Skeletal muscle satellite cell (primary cell): ENCODE measurements at regions not wholly inside any gene's neighbourhood (a gene's known extent, or its start where the extent isn't known, plus 50 kb on each side); places are given as distances from the start of the nearest gene placed in this dataset.

ENCODE experiments used
- H3K27me3 ChIP-seq: 2 replicates; pipeline ENCODE4 v1.7.0; 2013; ENCODE audit warnings: low read length; ENCODE audit not compliant: control insufficient read depth, insufficient read depth
- H3K36me3 ChIP-seq: 2 replicates; pipeline ENCODE4 v1.7.0; 2013; ENCODE audit warnings: mild to moderate bottlenecking, control low read depth, low read length; ENCODE audit not compliant: insufficient read depth
- H3K4me1 ChIP-seq: 2 replicates; pipeline ENCODE4 v1.7.0; 2013; ENCODE audit warnings: low read length; ENCODE audit not compliant: control insufficient read depth, insufficient read depth
- H3K4me2 ChIP-seq: 2 replicates; pipeline ENCODE4 v1.7.0; 2013; ENCODE audit warnings: mild to moderate bottlenecking, low read length
- H3K4me3 ChIP-seq: 2 replicates; pipeline ENCODE4 v1.7.0; 2013; ENCODE audit warnings: low read length
- H3K9ac ChIP-seq: 2 replicates; pipeline ENCODE4 v1.7.0; 2013; ENCODE audit warnings: mild to moderate bottlenecking, low read depth, low read length, moderate library complexity
- H3K9me3 ChIP-seq: replicated peaks from 2 replicates; pipeline ENCODE4 v1.7.0; 2013; ENCODE audit warnings: mild to moderate bottlenecking, control low read depth, low read length

- H3K9me3 ChIP-seq, result no peaks in the 10 kb centered on the region
Measured at GRCh38 chr1:243903041-243903440, 53.0 kb upstream of the AKT3 start.

GRCh38 chr1:243902100-243902499, 52.1 kb upstream of the AKT3 start:
- Histone ChIP-seq H3K27me3 (peaks cover 5% of the 10 kb centered on the region), H3K4me1 (no peaks in the 10 kb centered on the region)

More at GRCh38 chr1:243903041-243903440, 53.0 kb upstream of the AKT3 start:
- Histone ChIP-seq H3K27me3 (peaks cover 5% of the 10 kb centered on the region), H3K9ac (no peak overlapping the region), H3K4me1 (no peaks in the 10 kb centered on the region), H3K4me2 (no peak overlapping the region), H3K36me3 (no peaks in the 10 kb centered on the region), H3K4me3 (no peak overlapping the region)

More at GRCh38 chr1:243902100-243902499, 52.1 kb upstream of the AKT3 start:
- H3K36me3 ChIP-seq, result no peaks in the 10 kb centered on the region
- no peak overlapping the region for H3K4me3 ChIP-seq
- no peak overlapping the region for H3K4me2 ChIP-seq
- no peaks in the 10 kb centered on the region for H3K9me3 ChIP-seq
- H3K9ac ChIP-seq, result no peak overlapping the region
